GDM1 (cell line): ENCODE measurements at regions not wholly inside any gene's neighbourhood (a gene's known extent, or its start where the extent isn't known, plus 50 kb on each side); places are given as distances from the start of the nearest gene placed in this dataset.

ENCODE experiments used
- DNase-seq: peaks from one replicate; lab custom pipeline; 2025; lab: John Stamatoyannopoulos, UW

GRCh38 chr7:25780904-25781303 lies 371.1 kb upstream of the NFE2L3 start:
- no peak for DNase-seq

- no peak for DNase-seq
Measured at GRCh38 chr7:25781704-25782103, 370.3 kb upstream of the NFE2L3 start.

- DNase-seq, result no peak
Measured at GRCh38 chr7:25786936-25787335, 365.1 kb upstream of the NFE2L3 start.

- DNase-seq, result no peak
Measured at GRCh38 chr7:25787336-25787735, 364.7 kb upstream of the NFE2L3 start.

GRCh38 chr7:25788371-25788770 lies 363.6 kb upstream of the NFE2L3 start:
- DNase-seq, result no peak

- DNase-seq, result no peak
Measured at GRCh38 chr7:25788961-25789620, 362.9 kb upstream of the NFE2L3 start.

GRCh38 chr7:25789701-25790640 lies 362.0 kb upstream of the NFE2L3 start:
- DNase-seq, result no peak

- no peak for DNase-seq
Measured at GRCh38 chr7:25790963-25791362, 361.0 kb upstream of the NFE2L3 start.

- DNase-seq, result no peak
Measured at GRCh38 chr7:25792586-25792985, 359.4 kb upstream of the NFE2L3 start.

GRCh38 chr7:25795824-25796235 lies 356.2 kb upstream of the NFE2L3 start:
- no peak for DNase-seq

GRCh38 chr7:25798344-25798743 lies 353.7 kb upstream of the NFE2L3 start:
- no peak for DNase-seq

GRCh38 chr7:25801214-25801613 lies 350.8 kb upstream of the NFE2L3 start:
- no peak for DNase-seq

- DNase-seq, result no peak
Measured at GRCh38 chr7:25802057-25802456, 349.9 kb upstream of the NFE2L3 start.

GRCh38 chr7:25802473-25802872 lies 349.5 kb upstream of the NFE2L3 start:
- DNase-seq, result no peak

GRCh38 chr7:25803117-25803887 lies 348.7 kb upstream of the NFE2L3 start:
- DNase-seq, result no peak

- no peak for DNase-seq
Measured at GRCh38 chr7:25804154-25804553, 347.8 kb upstream of the NFE2L3 start.

- no peak for DNase-seq
Measured at GRCh38 chr7:25805027-25805687, 346.8 kb upstream of the NFE2L3 start.

GRCh38 chr7:25807086-25807611 lies 344.8 kb upstream of the NFE2L3 start:
- DNase-seq, result no peak

GRCh38 chr7:25809441-25809840 lies 342.6 kb upstream of the NFE2L3 start:
- DNase-seq, result no peak

GRCh38 chr7:25812086-25812850 lies 339.7 kb upstream of the NFE2L3 start:
- DNase-seq, result no peak

GRCh38 chr7:25813381-25813780 lies 338.6 kb upstream of the NFE2L3 start:
- no peak for DNase-seq
